ENCODE measurements at regions not wholly inside any gene's neighbourhood (a gene's known extent, or its start where the extent isn't known, plus 50 kb on each side); places are given as distances from the start of the nearest gene placed in this dataset.

DNA sequence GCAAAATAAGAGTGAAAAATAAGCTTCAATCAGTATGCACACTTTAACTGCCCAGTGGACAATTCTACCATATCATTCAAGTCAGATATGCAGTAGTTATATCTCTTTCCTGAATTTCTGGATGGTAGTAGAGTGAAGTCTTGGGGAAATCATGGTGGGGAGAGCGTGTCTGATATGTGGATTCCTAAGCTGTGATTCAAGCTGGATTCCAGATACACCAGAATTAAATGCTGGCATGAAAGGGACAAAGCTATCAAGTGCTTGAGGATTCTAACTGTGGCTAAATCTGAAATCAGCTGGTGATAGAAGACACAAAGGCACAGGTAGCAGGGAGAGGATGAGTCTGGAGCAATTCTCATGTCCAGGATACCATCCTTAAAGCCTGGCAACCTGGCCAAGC lies 323.5 kb downstream of the DUSP10 start:
- Mint-ChIP-seq H3K4me3 (ENCODE audit: unreplicated experiment) (no peak overlapping the region), H3K27ac (ENCODE audit: unreplicated experiment) (no peak overlapping the region), H3K36me3 (ENCODE audit: low read depth, unreplicated experiment) (no peaks in the 10 kb centered on the region), H3K4me1 (ENCODE audit: low read depth, unreplicated experiment) (peaks cover 2% of the 10 kb centered on the region), H3K9me3 (ENCODE audit: unreplicated experiment) (no peaks in the 10 kb centered on the region), H3K27me3 (ENCODE audit: low read depth, unreplicated experiment) (no peaks in the 10 kb centered on the region)
- Histone ChIP-seq H4K20me1 (ENCODE audit: insufficient read depth, low read length) (no peaks in the 10 kb centered on the region), H3K4me3 (ENCODE audit: insufficient read depth, low read depth, low read length) (no peak overlapping the region), H3K27me3 (ENCODE audit: insufficient read depth, low read length) (no peaks in the 10 kb centered on the region), H3K27ac (ENCODE audit: low read depth, low read length) (no peak overlapping the region), H3K36me3 (ENCODE audit: insufficient read depth, low read length) (no peaks in the 10 kb centered on the region), H3K9me3 (ENCODE audit: insufficient read depth, low read depth, low read length) (no peaks in the 10 kb centered on the region), H2AFZ (ENCODE audit: low read depth, low read length) (no peak overlapping the region), H3K4me1 (ENCODE audit: insufficient read depth, low read length) (peaks cover 9% of the 10 kb centered on the region), H3K9ac (ENCODE audit: low read length) (no peak overlapping the region), H3K4me2 (ENCODE audit: low read length) (peak overlapping the region; percentile 10), H3K79me2 (ENCODE audit: insufficient read depth, low read length) (no peaks in the 10 kb centered on the region)
- no peak for TF ChIP-seq EZH2 (IDR thresholded peaks at IDR 0.05; ENCODE audit: insufficient read depth, low read length)
- TF ChIP-seq, protein P1, sequence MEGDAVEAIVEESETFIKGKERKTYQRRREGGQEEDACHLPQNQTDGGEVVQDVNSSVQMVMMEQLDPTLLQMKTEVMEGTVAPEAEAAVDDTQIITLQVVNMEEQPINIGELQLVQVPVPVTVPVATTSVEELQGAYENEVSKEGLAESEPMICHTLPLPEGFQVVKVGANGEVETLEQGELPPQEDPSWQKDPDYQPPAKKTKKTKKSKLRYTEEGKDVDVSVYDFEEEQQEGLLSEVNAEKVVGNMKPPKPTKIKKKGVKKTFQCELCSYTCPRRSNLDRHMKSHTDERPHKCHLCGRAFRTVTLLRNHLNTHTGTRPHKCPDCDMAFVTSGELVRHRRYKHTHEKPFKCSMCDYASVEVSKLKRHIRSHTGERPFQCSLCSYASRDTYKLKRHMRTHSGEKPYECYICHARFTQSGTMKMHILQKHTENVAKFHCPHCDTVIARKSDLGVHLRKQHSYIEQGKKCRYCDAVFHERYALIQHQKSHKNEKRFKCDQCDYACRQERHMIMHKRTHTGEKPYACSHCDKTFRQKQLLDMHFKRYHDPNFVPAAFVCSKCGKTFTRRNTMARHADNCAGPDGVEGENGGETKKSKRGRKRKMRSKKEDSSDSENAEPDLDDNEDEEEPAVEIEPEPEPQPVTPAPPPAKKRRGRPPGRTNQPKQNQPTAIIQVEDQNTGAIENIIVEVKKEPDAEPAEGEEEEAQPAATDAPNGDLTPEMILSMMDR (IDR thresholded peaks at IDR 0.05; ENCODE audit: insufficient read depth, low read depth, low read length), result no peak
- peak; percentile 80 for DNase-seq (ENCODE audit: low read depth)
- FAIRE-seq, result peak; percentile 72

GRCh38 chr1:221419513-221420095 lies 322.3 kb downstream of the DUSP10 start:
- Histone ChIP-seq H3K27me3 (ENCODE audit: insufficient read depth, low read length) (no peaks in the 10 kb centered on the region), H3K27ac (ENCODE audit: low read depth, low read length) (peak overlapping the region; percentile 6), H3K79me2 (ENCODE audit: insufficient read depth, low read length) (no peaks in the 10 kb centered on the region), H3K36me3 (ENCODE audit: insufficient read depth, low read length) (no peaks in the 10 kb centered on the region), H3K9ac (ENCODE audit: low read length) (no peak overlapping the region), H3K4me3 (ENCODE audit: insufficient read depth, low read depth, low read length) (no peak overlapping the region), H4K20me1 (ENCODE audit: insufficient read depth, low read length) (no peaks in the 10 kb centered on the region), H3K4me2 (ENCODE audit: low read length) (peak overlapping the region; percentile 4), H3K4me1 (ENCODE audit: insufficient read depth, low read length) (peaks cover 9% of the 10 kb centered on the region), H2AFZ (ENCODE audit: low read depth, low read length) (no peak overlapping the region), H3K9me3 (ENCODE audit: insufficient read depth, low read depth, low read length) (no peaks in the 10 kb centered on the region)
- H3K4me3 Mint-ChIP-seq (ENCODE audit: unreplicated experiment), result no peak overlapping the region
- no peaks in the 10 kb centered on the region for H3K9me3 Mint-ChIP-seq (ENCODE audit: unreplicated experiment)
- no peaks in the 10 kb centered on the region for H3K27me3 Mint-ChIP-seq (ENCODE audit: low read depth, unreplicated experiment)
- H3K4me1 Mint-ChIP-seq (ENCODE audit: low read depth, unreplicated experiment), result peaks cover 2% of the 10 kb centered on the region
- H3K27ac Mint-ChIP-seq (ENCODE audit: unreplicated experiment), result no peak overlapping the region
- no peak for TF ChIP-seq EZH2 (IDR thresholded peaks at IDR 0.05; ENCODE audit: insufficient read depth, low read length)
- TF ChIP-seq, protein P1 (IDR thresholded peaks at IDR 0.05; ENCODE audit: insufficient read depth, low read depth, low read length), result no peak
- DNase-seq (ENCODE audit: low read depth) (peak; percentile 96), FAIRE-seq (peak; percentile 52)
- H3K36me3 Mint-ChIP-seq (ENCODE audit: low read depth, unreplicated experiment), result no peaks in the 10 kb centered on the region

DNA sequence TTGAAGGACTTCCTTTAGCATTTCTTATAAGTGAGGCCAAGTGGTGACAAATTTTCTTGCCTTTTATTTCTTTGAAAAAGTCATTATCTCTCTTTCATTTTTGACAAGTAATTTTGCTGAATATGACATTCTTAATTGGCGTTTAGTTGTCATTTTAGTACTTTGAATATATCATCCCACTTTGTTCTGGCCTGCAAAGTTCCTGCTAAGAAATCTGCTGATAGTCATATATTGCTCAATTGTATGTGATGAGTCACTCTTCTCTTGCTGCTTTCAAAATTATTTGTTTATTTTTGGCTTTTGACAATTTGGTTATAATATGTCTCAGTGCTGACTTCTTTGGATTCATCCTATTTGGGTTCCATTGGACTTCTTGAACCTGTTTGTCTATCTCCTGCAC lies 312.6 kb downstream of the DUSP10 start:
- DNase-seq (ENCODE audit: low read depth) (no peak), FAIRE-seq (peak; percentile 41)
- no peak overlapping the region for H2AFZ ChIP-seq (ENCODE audit: low read depth, low read length)
- Mint-ChIP-seq H3K36me3 (ENCODE audit: low read depth, unreplicated experiment) (peaks cover 2% of the 10 kb centered on the region), H3K27ac (ENCODE audit: unreplicated experiment) (no peak overlapping the region), H3K9me3 (ENCODE audit: unreplicated experiment) (peaks cover 11% of the 10 kb centered on the region), H3K27me3 (ENCODE audit: low read depth, unreplicated experiment) (no peaks in the 10 kb centered on the region), H3K4me3 (ENCODE audit: unreplicated experiment) (no peak overlapping the region), H3K4me1 (ENCODE audit: low read depth, unreplicated experiment) (peaks cover 3% of the 10 kb centered on the region)
- no peaks in the 10 kb centered on the region for H3K79me2 ChIP-seq (ENCODE audit: insufficient read depth, low read length)
- H3K4me1 ChIP-seq (ENCODE audit: insufficient read depth, low read length), result no peaks in the 10 kb centered on the region
- TF ChIP-seq EZH2 (IDR thresholded peaks at IDR 0.05; ENCODE audit: insufficient read depth, low read length), result no peak
- TF ChIP-seq, protein P1 (IDR thresholded peaks at IDR 0.05; ENCODE audit: insufficient read depth, low read depth, low read length), result no peak
- no peaks in the 10 kb centered on the region for H3K27me3 ChIP-seq (ENCODE audit: insufficient read depth, low read length)
- no peaks in the 10 kb centered on the region for H3K36me3 ChIP-seq (ENCODE audit: insufficient read depth, low read length)
- H3K9ac ChIP-seq (ENCODE audit: low read length), result no peak overlapping the region
- no peaks in the 10 kb centered on the region for H4K20me1 ChIP-seq (ENCODE audit: insufficient read depth, low read length)
- no peak overlapping the region for H3K4me3 ChIP-seq (ENCODE audit: insufficient read depth, low read depth, low read length)
- H3K9me3 ChIP-seq (ENCODE audit: insufficient read depth, low read depth, low read length), result no peaks in the 10 kb centered on the region
- H3K4me2 ChIP-seq (ENCODE audit: low read length), result no peak overlapping the region
- no peak overlapping the region for H3K27ac ChIP-seq (ENCODE audit: low read depth, low read length)

Data from astrocyte (in vitro differentiated cells and primary cell).